ENCODE measurements at regions not wholly inside any gene's neighbourhood (a gene's known extent, or its start where the extent isn't known, plus 50 kb on each side); places are given as distances from the start of the nearest gene placed in this dataset.

- DNase-seq (ENCODE audit: insufficient read length, low spot score) (no peak), FAIRE-seq (no peak)
- no peak for TF ChIP-seq CTCF (IDR thresholded peaks at IDR 0.05; ENCODE audit: insufficient read depth, missing control alignments)
Measured at GRCh38 chr2:120926463-120927264, 191.0 kb downstream of the GLI2 start.

- FAIRE-seq (no peak), DNase-seq (ENCODE audit: insufficient read length, low spot score) (no peak)
- no peak for TF ChIP-seq CTCF (IDR thresholded peaks at IDR 0.05; ENCODE audit: insufficient read depth, missing control alignments)
Measured at GRCh38 chr2:120927265-120927628, 191.6 kb downstream of the GLI2 start.

GRCh38 chr2:120929829-120930228, 194.2 kb downstream of the GLI2 start:
- no peak for TF ChIP-seq CTCF (IDR thresholded peaks at IDR 0.05; ENCODE audit: insufficient read depth, missing control alignments)
- FAIRE-seq = no peak
- no peak for DNase-seq (ENCODE audit: insufficient read length, low spot score)

GRCh38 chr2:120930236-120930635, 194.6 kb downstream of the GLI2 start:
- no peak for FAIRE-seq
- no peak for TF ChIP-seq CTCF (IDR thresholded peaks at IDR 0.05; ENCODE audit: insufficient read depth, missing control alignments)
- DNase-seq (ENCODE audit: insufficient read length, low spot score) = no peak

- FAIRE-seq = no peak
- no peak for DNase-seq (ENCODE audit: insufficient read length, low spot score)
- no peak for TF ChIP-seq CTCF (IDR thresholded peaks at IDR 0.05; ENCODE audit: insufficient read depth, missing control alignments)
Measured at GRCh38 chr2:120930864-120931263, 195.2 kb downstream of the GLI2 start.

- FAIRE-seq (no peak), DNase-seq (ENCODE audit: insufficient read length, low spot score) (no peak)
- TF ChIP-seq CTCF (IDR thresholded peaks at IDR 0.05; ENCODE audit: insufficient read depth, missing control alignments) = no peak
Measured at GRCh38 chr2:120932472-120932871, 196.8 kb downstream of the GLI2 start.

GRCh38 chr2:120932881-120933280, 197.2 kb downstream of the GLI2 start:
- DNase-seq (ENCODE audit: insufficient read length, low spot score) (no peak), FAIRE-seq (no peak)
- TF ChIP-seq CTCF (IDR thresholded peaks at IDR 0.05; ENCODE audit: insufficient read depth, missing control alignments) = no peak

Data from D721Med (cell line).